H1 (cell line): ENCODE measurements at regions not wholly inside any gene's neighbourhood (a gene's known extent, or its start where the extent isn't known, plus 50 kb on each side); places are given as distances from the start of the nearest gene placed in this dataset.
"Not testable (repeated sequence)": the region's sequence is repeated elsewhere in the genome, so short reads cannot be mapped to it uniquely, and the experiment has no call there.

Experiments used
- CTCF ChIA-PET: fragments of 300-600 bp; sonication (Branson Sonifier 250); formaldehyde crosslinking; loops from one replicate; lab custom pipeline; 2021; ENCODE audit not compliant: partially characterized antibody; lab: Charles Lee
- POLR2A ChIA-PET: fragments of 300-600 bp; sonication (Branson Sonifier 250); formaldehyde crosslinking; loops from one replicate; lab custom pipeline; 2021; ENCODE audit warnings: inconsistent platforms; ENCODE audit not compliant: partially characterized antibody; lab: Charles Lee
- DNase-seq, 2 experiments: peaks; one replicate each; pipeline versions ENCODE4 v3.0.0 to v3.0.0-alpha.2; 2010 to 2022; ENCODE audit warnings: low spot score in 2 of 2, low read depth in 1 of 2, mixed read lengths in 1 of 2
- FAIRE-seq: peaks from 2 replicates; lab custom pipeline; 2011; peaks lifted over from hg19 to GRCh38; lab: Jason Lieb, UNC
- H2AFZ ChIP-seq: 2 replicates; pipeline ENCODE4 v1.8.1; 2012; ENCODE audit warnings: low read length, inconsistent platforms
- H2AK5ac ChIP-seq: 2 replicates; pipeline ENCODE4 v1.6.1; 2013; ENCODE audit warnings: low read depth, low read length
- H2BK120ac ChIP-seq: replicated peaks from 2 replicates; pipeline ENCODE3; 2013; ENCODE audit warnings: low read depth, low read length, inconsistent platforms
- H2BK12ac ChIP-seq: 2 replicates; pipeline ENCODE4 v1.6.1; 2013; ENCODE audit warnings: low read depth, low read length
- H2BK15ac ChIP-seq: 2 replicates; pipeline ENCODE4 v1.6.1; 2013; ENCODE audit warnings: low read length
- H2BK20ac ChIP-seq: 2 replicates; pipeline ENCODE4 v1.6.1; 2013; ENCODE audit warnings: low read length
- H2BK5ac ChIP-seq: 2 replicates; pipeline ENCODE4 v1.6.1; 2013; ENCODE audit warnings: low read depth, low read length
- H3K14ac ChIP-seq: 2 replicates; pipeline ENCODE4 v1.6.1; 2013; ENCODE audit warnings: inconsistent platforms; ENCODE audit not compliant: insufficient read length
- H3K18ac ChIP-seq: 2 replicates; pipeline ENCODE4 v1.6.1; 2013; ENCODE audit warnings: low read length; ENCODE audit errors: extremely low read depth
- H3K23ac ChIP-seq: 2 replicates; pipeline ENCODE4 v1.6.1; 2013; ENCODE audit warnings: inconsistent platforms; ENCODE audit not compliant: insufficient read length
- H3K23me2 ChIP-seq: 2 replicates; pipeline ENCODE4 v1.6.1; 2013; ENCODE audit warnings: low read depth, low read length
- H3K27ac ChIP-seq: 2 replicates; pipeline ENCODE4 v1.6.1; 2011; ENCODE audit warnings: low read depth, low read length, inconsistent platforms
- H3K27me3 ChIP-seq, 4 experiments: replicated peaks in 1 of 4; 1 replicate in 1 of 4; 2 replicates in 3 of 4; pipeline versions ENCODE4 v1.6.1 to v1.8.1; 2011 to 2013; ENCODE audit warnings: low read length in 3 of 4, mild to moderate bottlenecking in 3 of 4, inconsistent platforms in 2 of 4, mixed read lengths in 2 of 4, moderate library complexity in 1 of 4; ENCODE audit not compliant: control insufficient read depth in 3 of 4, insufficient read depth in 3 of 4; ENCODE audit errors: extremely low read depth in 1 of 4
- H3K36me3 ChIP-seq, 4 experiments: 2 replicates each; pipeline versions ENCODE4 v1.6.1 to v1.8.1; 2011 to 2013; ENCODE audit warnings: mild to moderate bottlenecking in 4 of 4, low read length in 3 of 4, moderate library complexity in 2 of 4, control low read depth in 1 of 4, inconsistent platforms in 1 of 4; ENCODE audit not compliant: insufficient read depth in 4 of 4, control insufficient read depth in 2 of 4
- H3K4ac ChIP-seq: replicated peaks from 2 replicates; pipeline ENCODE3; 2013; ENCODE audit warnings: low read length, low read depth, mixed read lengths, inconsistent platforms; ENCODE audit not compliant: insufficient read length
- H3K4me1 ChIP-seq, 4 experiments: replicated peaks in 1 of 4; 1 replicate in 1 of 4; 2 replicates in 3 of 4; pipeline versions ENCODE4 v1.6.1 to v1.8.1; 2011 to 2013; ENCODE audit warnings: low read length in 3 of 4, inconsistent platforms in 2 of 4, mixed read lengths in 1 of 4; ENCODE audit not compliant: insufficient read depth in 4 of 4, control insufficient read depth in 3 of 4
- H3K4me2 ChIP-seq, 2 experiments: 2 replicates each; pipeline versions ENCODE4 v1.6.1 to v1.8.1; 2011 to 2013; ENCODE audit warnings: low read depth in 2 of 2, low read length in 2 of 2, control low read depth in 1 of 2, inconsistent platforms in 1 of 2, mild to moderate bottlenecking in 1 of 2; ENCODE audit not compliant: insufficient read depth in 1 of 2
- H3K4me3 ChIP-seq, 4 experiments: fragments of 200-600, 300-600 bp in 1 of 4; sonication (generic), shearing (Covaris generic), sonication (Bioruptor Twin) in 1 of 4; 2 replicates each; pipeline versions ENCODE4 v1.5.1 to v1.8.1; 2011 to 2016; ENCODE audit warnings: low read length in 4 of 4, low read depth in 3 of 4, control low read depth in 2 of 4, inconsistent platforms in 2 of 4, mild to moderate bottlenecking in 2 of 4, mixed read lengths in 1 of 4, moderate library complexity in 1 of 4; ENCODE audit not compliant: insufficient read depth in 2 of 4; ENCODE audit errors: extremely low read depth in 1 of 4
- H3K56ac ChIP-seq: replicated peaks from 2 replicates; pipeline ENCODE3; 2013; ENCODE audit warnings: low read depth, mild to moderate bottlenecking, mixed read lengths, low read length, inconsistent platforms; ENCODE audit not compliant: insufficient read length
- H3K79me1 ChIP-seq: 2 replicates; pipeline ENCODE4 v1.6.1; 2013; ENCODE audit warnings: low read depth, low read length, control low read depth
- H3K79me2 ChIP-seq, 2 experiments: 2 replicates each; pipeline versions ENCODE4 v1.6.1 to v1.8.1; 2012 to 2013; ENCODE audit warnings: low read length in 2 of 2, mild to moderate bottlenecking in 2 of 2, inconsistent platforms in 1 of 2; ENCODE audit not compliant: insufficient read depth in 2 of 2, control insufficient read depth in 1 of 2
- H3K9ac ChIP-seq, 4 experiments: replicated peaks in 1 of 4; 1 replicate in 1 of 4; 2 replicates in 3 of 4; pipeline versions ENCODE4 v1.6.1 to v1.8.1; 2011 to 2013; ENCODE audit warnings: low read depth in 3 of 4, low read length in 3 of 4, control low read depth in 2 of 4, mild to moderate bottlenecking in 2 of 4, moderate library complexity in 2 of 4, inconsistent platforms in 1 of 4; ENCODE audit errors: extremely low read depth in 1 of 4
- H3K9me3 ChIP-seq, 2 experiments: 2 replicates each; pipeline versions ENCODE4 v1.6.1 to v1.8.1; 2012 to 2013; ENCODE audit warnings: mild to moderate bottlenecking in 2 of 2, moderate library complexity in 2 of 2, control low read depth in 1 of 2, inconsistent platforms in 1 of 2, low read depth in 1 of 2, low read length in 1 of 2, mixed read lengths in 1 of 2; ENCODE audit not compliant: insufficient read depth in 2 of 2
- H4K20me1 ChIP-seq, 2 experiments: replicated peaks in 1 of 2; 2 replicates each; pipeline versions ENCODE3 to v1.8.1; 2011 to 2013; ENCODE audit warnings: inconsistent platforms in 2 of 2, low read length in 2 of 2, mild to moderate bottlenecking in 1 of 2; ENCODE audit not compliant: insufficient read depth in 2 of 2, control insufficient read depth in 1 of 2
- H4K5ac ChIP-seq: 2 replicates; pipeline ENCODE4 v1.6.1; 2013; ENCODE audit warnings: low read length, low read depth, mixed read lengths, inconsistent platforms; ENCODE audit not compliant: insufficient read length
- H4K8ac ChIP-seq: 2 replicates; pipeline ENCODE4 v1.8.0; 2013; ENCODE audit warnings: mild to moderate bottlenecking, moderate library complexity, low read length, inconsistent platforms; ENCODE audit not compliant: insufficient read depth; ENCODE audit errors: extremely low read depth
- H4K91ac ChIP-seq: replicated peaks from 2 replicates; pipeline ENCODE3; 2013; ENCODE audit warnings: low read length, mixed read lengths, inconsistent platforms; ENCODE audit not compliant: insufficient read length
- CREB1 ChIP-seq: IDR thresholded peaks from 2 replicates; pipeline ENCODE4 v1.6.1; 2012; ENCODE audit warnings: inconsistent platforms
- KDM4A ChIP-seq: IDR thresholded peaks from one replicate; pipeline ENCODE4 v1.7.1; 2012; ENCODE audit warnings: low read depth, mild to moderate bottlenecking, moderate library complexity, low read length, inconsistent platforms; ENCODE audit not compliant: severe bottlenecking
- RAD21 ChIP-seq, 2 experiments: IDR thresholded peaks in 1 of 2; conservative IDR thresholded peaks in 1 of 2; 2 replicates each; pipeline ENCODE4 v1.6.1; 2011; ENCODE audit warnings: low read depth in 2 of 2, low read length in 2 of 2, improper control_type of control experiment in 1 of 2, inconsistent platforms in 1 of 2, mild to moderate bottlenecking in 1 of 2, moderate library complexity in 1 of 2
- RBBP5 ChIP-seq: IDR thresholded peaks from 2 replicates; pipeline ENCODE4 v1.7.1; 2012; ENCODE audit warnings: low read depth, mild to moderate bottlenecking, inconsistent platforms, low read length, moderate library complexity, borderline replicate concordance
- RXRA ChIP-seq: IDR thresholded peaks from 2 replicates; pipeline ENCODE4 v1.6.1; 2011; ENCODE audit warnings: low read depth, mild to moderate bottlenecking, low read length, moderate library complexity; ENCODE audit not compliant: insufficient read depth
- ZNF274 ChIP-seq: IDR thresholded peaks from 2 replicates; pipeline ENCODE4 v1.7.0; 2012; ENCODE audit warnings: low read length, borderline replicate concordance; ENCODE audit errors: extremely low read depth
- WGBS, 2 experiments: shearing (Covaris generic) in 1 of 2; methylation state at CpG; one replicate each; pipeline versions ENCODE4 v1.1.6 to v1.1.7; 2013 to 2015; ENCODE audit warnings: low lambda C conversion rate in 2 of 2, mixed read lengths in 2 of 2, inconsistent platforms in 1 of 2, low coverage in 1 of 2, missing lambda C conversion rate in 1 of 2; ENCODE audit not compliant: insufficient replicate concordance in 2 of 2, insufficient coverage in 1 of 2, insufficient read length in 1 of 2; ENCODE audit errors: extremely low coverage in 1 of 2, missing lambda C conversion rate in 1 of 2; 5-methylcytosine and 5-hydroxymethylcytosine counted together

DNA sequence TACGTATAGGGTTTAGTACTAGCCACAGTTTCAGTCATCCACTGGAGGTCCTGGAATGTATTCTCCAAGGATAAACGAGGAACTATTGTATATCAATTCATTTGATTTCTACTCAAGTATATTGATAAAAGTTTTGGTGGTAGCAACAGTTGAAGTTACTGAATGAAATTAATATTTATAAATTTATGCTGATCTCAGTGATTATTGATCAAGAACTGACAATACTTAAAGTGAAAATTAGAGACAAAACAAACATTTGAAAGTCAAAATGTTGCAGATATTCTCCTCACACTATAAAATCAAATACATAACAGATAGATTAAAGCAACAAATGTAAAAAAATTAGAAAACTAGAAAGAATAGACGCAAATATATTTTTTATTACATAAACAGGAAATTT, 150.9 kb upstream of the SLC35G4 start (continued):
- TF ChIP-seq RAD21 (IDR thresholded peaks at IDR 0.05 in 1 of 2, conservative IDR thresholded peaks at IDR 0.05 in 1 of 2; ENCODE audit: low read depth in 2 of 2, low read length in 2 of 2) (no peak), RXRA (no peak), CREB1 (no peak), ZNF274 (no peak), RBBP5 (no peak), KDM4A (no peak)
- TF ChIP-seq, all 59 proteins: peak for 0

DNA sequence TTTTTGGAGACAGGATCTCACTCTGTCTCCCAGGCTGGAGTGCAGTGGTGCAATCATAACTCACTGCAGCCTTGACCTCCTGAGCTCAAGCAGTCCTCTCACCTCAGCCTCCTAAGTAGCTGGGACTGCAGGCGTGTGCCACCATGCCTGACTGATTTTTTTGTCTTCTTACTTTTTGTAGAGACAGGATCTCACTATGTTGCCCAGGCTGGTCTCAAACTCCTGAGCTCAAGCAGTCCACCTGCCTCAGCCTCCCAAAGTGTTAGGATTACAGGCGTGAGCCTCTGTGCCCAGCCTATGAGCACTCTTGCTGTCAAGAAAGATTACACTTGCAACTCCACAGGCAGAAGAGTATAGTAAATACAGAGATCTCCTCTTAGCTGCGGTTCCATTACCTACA, 151.5 kb upstream of the SLC35G4 start:
- H4K91ac ChIP-seq, H2BK5ac ChIP-seq, H2BK15ac ChIP-seq, H2BK120ac ChIP-seq, H4K8ac ChIP-seq, H3K14ac ChIP-seq, H3K4me3 ChIP-seq, H3K27ac ChIP-seq, H2BK12ac ChIP-seq, H2AFZ ChIP-seq, H4K5ac ChIP-seq, H3K4ac ChIP-seq, H3K4me1 ChIP-seq, H3K36me3 ChIP-seq, H3K4me2 ChIP-seq, H4K20me1 ChIP-seq, H3K79me1 ChIP-seq, H3K9ac ChIP-seq, H2BK20ac ChIP-seq, FAIRE-seq, H3K23ac ChIP-seq, H3K79me2 ChIP-seq, H3K56ac ChIP-seq, POLR2A ChIA-PET, H3K27me3 ChIP-seq, DNase-seq, H2AK5ac ChIP-seq, H3K9me3 ChIP-seq, H3K23me2 ChIP-seq, H3K18ac ChIP-seq: not testable (repeated sequence)
- CTCF ChIA-PET: interaction anchor here (0.6 kb wide), 1 partner anchor 147 kb away, joined by 3 read pairs; no protein-coding TSS in a partner anchor
- WGBS, 2 experiments: 77% methylated on average over 3 of the region's 3 CpGs; no CpG with 5 or more reads in 1 of the 2 experiments
